Liver (tissue), 8 donors: ENCODE measurements at regions not wholly inside any gene's neighbourhood (a gene's known extent, or its start where the extent isn't known, plus 50 kb on each side); places are given as distances from the start of the nearest gene placed in this dataset.

ENCODE experiments used
- DNase-seq: peaks from one replicate; pipeline ENCODE4 v3.0.0-alpha.2; 2017; ENCODE audit warnings: low spot score
- H3K27ac ChIP-seq, 2 donors: one replicate each; pipeline ENCODE4 v1.7.0; 2013; ENCODE audit warnings: inconsistent platforms in 2 of 2, low read length in 2 of 2, control low read depth in 1 of 2, low read depth in 1 of 2, mild to moderate bottlenecking in 1 of 2
- H3K27me3 ChIP-seq, 4 donors: one replicate each; pipeline versions ENCODE4 v1.6.1 to v1.7.0; 2013; ENCODE audit warnings: low read length in 3 of 4, inconsistent platforms in 1 of 4, mild to moderate bottlenecking in 1 of 4, moderate library complexity in 1 of 4; ENCODE audit not compliant: control insufficient read depth in 4 of 4, insufficient read depth in 4 of 4
- H3K36me3 ChIP-seq, 4 donors: one replicate each; pipeline versions ENCODE4 v1.6.1 to v1.7.0; 2013; ENCODE audit warnings: low read length in 3 of 4, mild to moderate bottlenecking in 3 of 4, low read depth in 1 of 4, moderate library complexity in 1 of 4; ENCODE audit not compliant: control insufficient read depth in 4 of 4, insufficient read depth in 3 of 4
- H3K4me1 ChIP-seq, 4 donors: one replicate each; pipeline versions ENCODE4 v1.6.1 to v1.7.0; 2013; ENCODE audit warnings: low read length in 3 of 4, mild to moderate bottlenecking in 3 of 4, moderate library complexity in 1 of 4; ENCODE audit not compliant: control insufficient read depth in 4 of 4, insufficient read depth in 4 of 4
- H3K4me3 ChIP-seq, 3 donors: one replicate each; pipeline versions ENCODE4 v1.6.1 to v1.7.0; 2013; ENCODE audit warnings: low read length in 3 of 3, control low read depth in 1 of 3, low read depth in 1 of 3, mild to moderate bottlenecking in 1 of 3
- H3K9ac ChIP-seq, 2 donors: one replicate each; pipeline ENCODE4 v1.7.0; 2013; ENCODE audit warnings: low read length in 2 of 2, mild to moderate bottlenecking in 2 of 2, moderate library complexity in 2 of 2, control low read depth in 1 of 2, low read depth in 1 of 2
- H3K9me3 ChIP-seq, 4 donors: one replicate each; pipeline versions ENCODE4 v1.6.1 to v1.7.0; 2013; ENCODE audit warnings: low read length in 3 of 4; ENCODE audit not compliant: control insufficient read depth in 4 of 4
- ATF3 ChIP-seq: IDR thresholded peaks from 2 replicates; pipeline ENCODE4 v1.6.1; 2016; ENCODE audit warnings: antibody characterized with exemption
- CTCF ChIP-seq: fragments of 150-350 bp; IDR thresholded peaks from 2 replicates; pipeline ENCODE4 v1.5.1; 2017; ENCODE audit warnings: improper control_type of control experiment, low read depth, low read length; ENCODE audit not compliant: missing input control
- EGR1 ChIP-seq, 2 donors: IDR thresholded peaks; 2 replicates each; pipeline ENCODE4 v1.6.1; 2016 to 2018; ENCODE audit warnings: antibody characterized with exemption in 2 of 2, low read depth in 2 of 2
- FOXA1 ChIP-seq: IDR thresholded peaks from 2 replicates; pipeline ENCODE4 v1.6.1; 2016; ENCODE audit warnings: antibody characterized with exemption
- HNF4A ChIP-seq, 2 donors: conservative IDR thresholded peaks; 2 replicates each; pipeline ENCODE4 v1.6.1; 2016; ENCODE audit warnings: antibody characterized with exemption in 2 of 2, mild to moderate bottlenecking in 2 of 2
- HNF4G ChIP-seq: IDR thresholded peaks from 2 replicates; pipeline ENCODE4 v1.6.1; 2016; ENCODE audit warnings: antibody characterized with exemption
- JUND ChIP-seq, 2 donors: IDR thresholded peaks; 2 replicates each; pipeline ENCODE4 v1.6.1; 2016; ENCODE audit warnings: antibody characterized with exemption in 2 of 2
- MAX ChIP-seq: IDR thresholded peaks from 2 replicates; pipeline ENCODE4 v1.6.1; 2016; ENCODE audit warnings: antibody characterized with exemption
- NR2F2 ChIP-seq: IDR thresholded peaks from 2 replicates; pipeline ENCODE4 v1.6.1; 2016; ENCODE audit warnings: antibody characterized with exemption
- REST ChIP-seq: IDR thresholded peaks from 2 replicates; pipeline ENCODE4 v1.6.1; 2016; ENCODE audit warnings: antibody characterized with exemption, mild to moderate bottlenecking
- RXRA ChIP-seq, 2 donors: IDR thresholded peaks; 2 replicates each; pipeline ENCODE4 v1.6.1; 2017 to 2018; ENCODE audit warnings: antibody characterized with exemption in 2 of 2, mild to moderate bottlenecking in 1 of 2
- WGBS: extraction: QIAGEN DNeasy Blood & Tissue Kit; methylation state at CpG from one replicate; pipeline ENCODE4 v1.1.7; 2013; 5-methylcytosine and 5-hydroxymethylcytosine counted together
- donor health status: healthy.
- donor health status: healthy.
- donor health status: healthy.
- donor health status: healthy.
- donor health status: healthy.

- no peak overlapping the region for H3K9ac ChIP-seq
- 89% methylated on average over 7 of the region's 7 CpGs for WGBS
- H3K4me3 ChIP-seq: no peak overlapping the region
- no peaks in the 10 kb centered on the region for H3K36me3 ChIP-seq
- H3K4me1 ChIP-seq: no peaks in the 10 kb centered on the region
- DNase-seq: no peak
- no peaks in the 10 kb centered on the region for H3K27me3 ChIP-seq
- no peak for TF ChIP-seq NR2F2
- no peak for TF ChIP-seq CTCF
- no peak for TF ChIP-seq REST
- no peak for TF ChIP-seq EGR1 (IDR thresholded peaks at IDR 0.05; ENCODE audit: low read depth in 2 of 2)
- TF ChIP-seq HNF4G: no peak
- TF ChIP-seq MAX: no peak
- no peak for TF ChIP-seq FOXA1
- no peak for TF ChIP-seq JUND (IDR thresholded peaks at IDR 0.05)
- TF ChIP-seq ATF3: no peak
- no peak for TF ChIP-seq RXRA (IDR thresholded peaks at IDR 0.05)
- no peak overlapping the region for H3K27ac ChIP-seq
- no peaks in the 10 kb centered on the region for H3K9me3 ChIP-seq
Measured at GRCh38 chr11:28481616-28482480, 373.7 kb downstream of the METTL15 start.

GRCh38 chr11:28480406-28480805 lies 372.2 kb downstream of the METTL15 start:
- H3K36me3 ChIP-seq: no peaks in the 10 kb centered on the region
- WGBS: 93% methylated on average over 4 of the region's 4 CpGs
- no peak overlapping the region for H3K27ac ChIP-seq
- DNase-seq: no peak
- H3K9me3 ChIP-seq: no peaks in the 10 kb centered on the region
- H3K9ac ChIP-seq: no peak overlapping the region
- H3K27me3 ChIP-seq: no peaks in the 10 kb centered on the region
- H3K4me3 ChIP-seq: no peak overlapping the region
- H3K4me1 ChIP-seq: no peaks in the 10 kb centered on the region
- no peak for TF ChIP-seq FOXA1
- no peak for TF ChIP-seq MAX
- no peak for TF ChIP-seq HNF4G
- TF ChIP-seq CTCF: no peak
- TF ChIP-seq REST: no peak
- TF ChIP-seq ATF3: no peak
- TF ChIP-seq HNF4A (conservative IDR thresholded peaks at IDR 0.05): no peak
- TF ChIP-seq NR2F2: no peak
